HUDEP-2 (cell line): ENCODE measurements at regions not wholly inside any gene's neighbourhood (a gene's known extent, or its start where the extent isn't known, plus 50 kb on each side); places are given as distances from the start of the nearest gene placed in this dataset.
A peak's percentile ranks its signal among the peaks of the same experiment; 100 is the strongest.
"Not testable (repeated sequence)": the region's sequence is repeated elsewhere in the genome, so short reads cannot be mapped to it uniquely, and the experiment has no call there.

Source experiments
- DNase-seq, 76 experiments: peaks; one replicate each; lab custom pipeline; 2025; ENCODE audit not compliant: unreplicated experiment in 76 of 76; lab: John Stamatoyannopoulos, UW

DNA sequence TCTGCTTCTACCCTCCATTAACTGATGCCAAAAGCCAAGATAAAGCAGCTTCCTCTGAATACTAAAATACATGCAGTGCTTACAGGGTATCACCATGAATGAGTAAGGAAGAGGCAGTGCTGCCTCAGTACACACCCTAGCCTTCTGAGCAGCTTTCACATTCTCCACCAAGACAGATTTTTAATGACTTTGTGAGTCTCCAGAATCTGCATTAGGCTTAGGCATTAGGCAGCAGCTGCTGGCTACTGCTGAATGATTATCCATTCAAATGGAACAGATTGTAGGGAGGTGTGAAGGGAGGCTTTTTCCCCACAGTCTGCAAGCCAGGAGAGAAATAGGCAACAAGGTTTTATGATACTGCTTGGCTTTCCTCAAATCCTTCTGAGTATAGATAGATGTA lies 1226.7 kb upstream of the LRRN3 start:
- no peak for DNase-seq

DNA sequence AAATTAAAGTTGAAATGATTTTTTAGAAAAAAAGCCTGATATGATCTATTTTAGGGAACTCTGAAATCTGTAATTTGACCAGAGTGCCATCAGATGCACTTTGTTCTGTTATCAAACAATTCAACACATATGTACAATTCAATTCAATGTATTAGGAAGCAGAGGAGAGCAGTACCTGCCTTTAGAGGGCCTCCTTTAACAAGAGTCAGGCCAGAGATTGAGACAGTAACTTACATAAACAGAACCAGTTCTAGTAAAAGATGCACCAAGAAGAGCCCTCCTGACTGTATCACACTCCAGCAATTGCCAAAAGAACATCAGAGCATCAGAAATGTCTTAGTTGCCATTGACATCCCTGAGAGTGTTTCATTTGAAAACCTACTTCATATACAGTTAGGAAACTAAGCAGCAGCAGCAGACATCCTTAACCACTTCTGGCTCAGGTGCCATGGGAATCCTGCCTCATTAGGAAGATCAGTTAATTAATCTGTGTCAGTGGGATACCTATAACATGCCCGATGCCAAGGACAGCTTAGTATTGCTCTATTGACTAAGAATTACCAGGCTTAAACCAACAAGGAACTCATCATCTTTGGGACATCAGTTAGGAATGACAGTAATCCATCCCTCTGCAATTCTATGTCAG lies 1222.6 kb upstream of the LRRN3 start:
- DNase-seq, result no peak

DNA sequence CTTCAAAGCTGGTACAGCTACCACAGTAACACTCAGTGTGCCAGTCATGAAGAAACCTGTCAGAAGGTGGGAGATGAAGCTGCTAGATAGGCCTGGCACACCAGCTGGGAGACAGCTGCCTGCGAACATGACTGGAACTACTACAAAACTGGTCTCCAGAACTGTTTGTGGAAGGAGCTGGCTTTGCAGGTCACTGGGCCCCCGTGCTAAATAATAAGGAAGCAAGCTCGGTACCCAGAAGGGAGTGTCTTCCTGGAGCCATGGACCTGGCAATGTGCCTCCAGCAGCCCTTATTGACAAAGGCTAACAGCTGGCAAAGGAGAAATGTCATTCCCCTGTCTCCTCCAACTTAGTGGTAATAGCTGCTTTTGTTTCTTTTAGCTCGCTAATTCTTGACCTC lies 1217.6 kb upstream of the LRRN3 start:
- no peak for DNase-seq

DNA sequence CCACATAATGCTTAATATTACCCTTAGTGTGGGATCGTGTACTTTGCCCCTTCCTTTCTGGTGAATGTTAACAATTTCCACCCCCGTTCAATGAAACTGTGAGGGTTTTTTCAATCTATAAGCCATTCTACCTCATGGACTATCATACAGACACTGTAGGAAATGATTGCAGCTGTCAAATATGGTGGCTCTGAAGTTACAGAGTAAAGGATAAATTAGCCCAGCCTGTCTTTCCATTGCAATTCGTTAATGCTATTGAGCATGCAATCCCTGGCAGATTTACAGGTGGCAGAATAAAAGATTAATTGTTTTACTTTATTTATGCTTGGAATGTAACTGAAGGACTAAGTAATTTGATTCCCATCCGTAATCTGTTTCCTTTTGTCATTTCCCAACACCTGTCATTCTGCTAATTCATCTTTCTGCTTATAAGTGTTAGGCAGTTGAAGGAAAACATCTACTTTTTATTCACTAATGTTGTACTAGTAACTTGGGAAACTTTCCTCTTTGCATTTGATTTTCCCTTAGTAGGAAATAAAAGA lies 1211.6 kb upstream of the LRRN3 start:
- DNase-seq, result no peak

DNA sequence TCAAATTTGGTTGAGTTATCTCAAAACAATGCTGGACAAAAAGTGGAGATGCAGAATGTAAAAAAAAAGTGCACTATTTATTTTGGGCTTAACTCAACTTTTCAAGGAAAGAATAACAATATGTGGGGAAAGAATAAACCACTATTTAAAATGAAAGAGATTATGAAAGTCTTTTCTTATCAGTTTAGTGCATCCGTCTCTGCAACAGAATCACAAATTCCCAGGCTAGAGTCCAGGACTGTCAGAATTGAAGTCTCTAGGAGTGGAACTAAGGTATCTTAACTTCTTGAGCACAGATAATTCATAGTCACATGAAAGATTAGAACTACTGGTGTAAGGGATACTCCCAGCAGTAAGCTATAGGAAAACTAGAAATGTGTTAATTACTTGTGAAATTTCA lies 1200.3 kb upstream of the LRRN3 start:
- DNase-seq, result peak in 5 of 76 experiments; percentile 5 to 23 (median 16)

DNA sequence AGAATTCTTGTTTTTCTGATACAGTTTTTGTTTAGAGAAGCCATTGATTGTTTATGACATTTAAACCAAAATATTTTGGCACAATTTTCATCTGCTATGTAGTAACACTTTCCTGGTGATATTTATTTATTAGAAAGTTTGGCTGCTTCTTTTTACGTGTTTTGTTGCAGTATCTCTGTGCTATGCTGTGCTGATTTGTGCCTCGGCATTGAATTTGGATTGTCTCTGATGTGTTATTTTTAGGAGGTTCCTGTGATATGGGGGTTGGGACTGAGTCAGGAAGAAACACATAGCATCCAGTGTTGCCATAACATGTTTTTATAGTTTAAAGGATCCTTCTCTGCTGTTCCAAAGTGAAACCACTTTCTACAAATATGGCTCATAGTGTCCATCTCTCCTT lies 1197.7 kb upstream of the LRRN3 start:
- no peak for DNase-seq

DNA sequence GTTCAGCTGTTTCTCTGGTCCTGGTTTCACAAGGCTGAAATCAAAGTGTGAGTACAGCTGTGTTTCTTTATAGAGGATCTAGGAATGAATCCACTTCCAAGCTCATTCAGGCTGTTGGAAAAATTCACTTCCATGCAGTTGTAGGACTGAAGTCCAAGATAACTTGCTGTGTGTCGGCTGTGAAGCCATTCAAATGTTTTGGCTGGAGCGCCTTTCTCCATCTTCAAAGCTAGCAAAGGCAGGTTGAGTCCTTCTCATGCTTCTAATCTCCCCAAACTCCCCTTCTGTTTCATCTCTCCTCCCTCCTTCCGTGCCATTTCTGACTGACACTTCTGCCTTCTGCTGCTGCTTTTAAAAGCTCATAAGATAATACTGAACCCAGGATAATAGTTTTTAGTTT lies 1195.4 kb upstream of the LRRN3 start:
- no peak for DNase-seq

DNA sequence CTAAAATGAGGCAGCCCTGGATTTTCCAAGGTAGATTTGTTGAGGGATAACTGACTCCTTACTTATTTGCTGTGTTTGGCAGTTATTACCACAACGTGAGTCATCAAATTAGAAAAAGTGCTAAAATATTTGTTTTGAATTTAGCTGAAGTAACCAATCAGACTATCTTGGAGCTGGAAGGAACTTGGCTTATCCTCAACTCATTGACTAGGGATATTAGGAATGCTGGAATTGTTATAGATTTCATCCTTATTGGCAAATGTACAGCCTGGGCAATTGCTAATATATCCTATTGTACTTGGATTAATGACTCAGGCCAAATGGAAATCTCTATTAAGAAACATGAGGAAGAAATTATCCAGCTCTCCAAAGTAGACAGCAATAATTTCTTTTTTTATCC lies 1189.0 kb upstream of the LRRN3 start:
- no peak for DNase-seq

DNA sequence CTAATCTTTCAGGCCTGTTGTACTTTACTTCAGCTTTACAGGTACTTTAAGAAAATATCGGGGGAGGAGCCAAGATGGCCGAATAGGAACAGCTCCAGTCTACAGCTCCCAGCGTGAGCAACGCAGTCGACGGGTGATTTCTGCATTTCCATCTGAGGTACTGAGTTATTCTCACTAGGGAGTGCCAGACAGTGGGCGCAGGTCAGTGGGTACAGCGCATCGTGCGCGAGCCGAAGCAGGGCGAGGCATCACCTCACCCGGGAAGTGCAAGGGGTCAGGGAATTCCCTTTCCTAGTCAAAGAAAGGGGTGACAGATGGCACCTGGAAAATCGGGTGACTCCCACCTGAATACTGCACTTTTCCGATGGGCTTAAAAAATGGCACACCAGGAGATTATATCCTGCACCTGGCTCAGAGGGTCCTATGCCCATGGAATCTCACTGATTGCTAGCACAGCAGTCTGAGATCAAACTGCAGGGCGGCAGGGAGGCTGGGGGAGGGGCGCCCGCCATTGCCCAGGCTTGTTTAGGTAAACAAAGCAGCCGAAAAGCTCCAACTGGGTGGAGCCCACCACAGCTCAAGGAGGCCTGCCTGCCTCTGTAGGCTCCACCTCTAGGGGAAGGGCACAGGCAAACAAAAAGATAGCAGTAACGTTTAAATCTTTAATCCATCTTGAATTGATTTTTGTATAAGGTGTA lies 1185.4 kb upstream of the LRRN3 start:
- not testable (repeated sequence) for DNase-seq

DNA sequence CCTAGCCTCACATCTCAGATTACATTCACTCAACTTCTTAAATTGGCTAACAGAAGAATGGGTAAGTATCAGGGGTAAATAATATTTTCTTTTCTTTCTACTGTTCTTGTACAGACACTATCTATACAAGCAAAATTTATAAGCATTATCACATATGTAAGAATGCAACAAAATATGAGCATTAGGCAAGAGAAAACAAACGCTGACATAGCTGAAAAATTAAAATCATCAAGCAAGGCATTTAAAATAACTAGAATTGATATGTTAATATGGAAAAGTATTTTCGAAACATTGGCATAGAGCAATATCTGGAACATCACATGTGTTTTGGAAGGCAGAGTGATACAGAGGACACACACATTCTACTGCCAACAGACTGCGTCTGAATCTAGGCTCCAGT lies 1175.3 kb upstream of the LRRN3 start:
- no peak for DNase-seq

DNA sequence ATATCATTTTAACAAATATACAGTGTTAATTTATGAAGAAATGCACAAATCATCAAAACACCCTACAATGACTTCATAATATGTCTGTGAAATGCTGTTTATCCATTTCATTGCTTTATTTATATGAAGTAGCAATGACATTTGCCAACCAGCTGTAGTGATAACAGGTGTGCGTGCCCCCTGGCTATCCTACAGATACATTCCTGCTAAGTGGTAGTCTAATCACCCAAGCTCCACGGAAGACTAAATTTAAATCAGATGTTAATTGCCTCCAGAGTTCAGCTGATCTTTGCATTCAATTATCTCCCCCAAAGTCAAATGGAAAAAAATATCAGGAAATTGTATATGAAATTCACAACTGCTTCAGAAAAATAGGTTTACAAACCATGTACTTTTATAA lies 1164.2 kb upstream of the LRRN3 start:
- DNase-seq, result no peak

DNA sequence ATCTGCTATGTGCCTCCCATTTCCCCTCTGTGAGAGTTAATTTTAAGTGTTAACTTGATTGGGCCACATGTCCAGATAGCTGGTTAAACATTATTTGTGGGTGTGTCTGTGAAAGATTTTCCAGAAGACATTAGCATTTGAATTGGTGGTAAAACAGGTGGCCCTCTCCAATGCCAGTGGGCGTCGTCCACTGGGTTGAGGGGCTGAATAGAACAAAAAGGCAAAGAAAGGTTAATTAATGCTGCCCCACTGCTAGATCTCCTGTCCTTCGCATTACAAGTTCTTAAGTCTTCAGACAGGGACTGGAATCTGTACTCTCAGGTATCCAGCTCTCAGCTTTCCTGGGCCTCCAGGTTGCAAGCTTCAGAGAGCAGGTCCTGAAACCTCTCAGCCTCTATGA lies 1160.9 kb upstream of the LRRN3 start:
- no peak for DNase-seq

DNA sequence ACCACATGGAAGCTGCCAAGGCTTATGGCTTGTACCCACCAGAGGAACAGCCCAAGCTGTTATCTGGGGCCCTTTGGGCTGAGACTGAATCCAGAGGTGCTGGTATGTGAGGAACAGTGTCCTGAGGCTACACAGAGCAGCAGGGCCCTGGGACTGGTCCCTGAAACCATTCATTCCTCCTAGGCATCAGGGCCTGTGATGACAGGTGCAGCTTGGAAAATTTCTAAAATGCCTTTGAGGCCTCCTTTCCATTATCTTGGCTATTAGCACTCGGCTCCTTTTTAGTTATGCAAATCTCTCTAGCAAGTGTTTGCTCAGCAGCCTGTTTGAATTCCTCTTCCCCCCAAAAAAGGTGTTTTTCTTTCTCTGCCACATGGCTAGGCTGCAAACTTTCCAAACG lies 1151.7 kb upstream of the LRRN3 start:
- no peak for DNase-seq

DNA sequence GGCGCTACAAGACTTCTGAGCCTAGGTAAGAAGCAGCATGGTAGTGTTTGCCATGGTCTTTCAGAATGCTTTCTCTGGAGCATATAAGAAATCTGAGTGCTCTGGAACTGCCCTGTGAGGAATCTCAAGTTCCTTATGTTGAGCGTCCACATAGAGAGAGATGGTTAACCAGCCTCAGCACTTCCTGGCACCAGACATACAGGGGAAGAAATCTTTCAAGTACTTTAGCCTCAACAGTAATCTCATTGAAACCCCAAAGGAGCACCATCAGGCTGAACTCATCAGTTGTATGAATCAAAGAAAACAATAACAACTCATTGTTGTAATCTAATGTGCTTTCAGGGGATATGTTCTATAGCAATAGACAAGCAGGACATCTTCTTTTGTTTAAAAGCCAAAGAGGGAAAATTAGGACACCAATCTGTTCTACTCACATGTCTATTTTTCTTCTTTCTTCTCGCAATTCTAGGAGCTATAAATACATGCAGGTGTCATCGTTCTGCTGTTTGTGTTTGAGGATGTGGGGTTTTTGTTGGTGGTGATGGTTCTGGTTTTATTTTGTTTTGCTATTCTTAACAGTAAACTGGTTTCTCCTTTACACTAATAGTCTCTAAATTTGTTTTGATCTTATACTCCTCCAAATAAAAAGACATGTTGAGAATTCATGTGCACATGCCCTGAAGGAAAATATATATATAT lies 1145.0 kb upstream of the LRRN3 start:
- DNase-seq, result no peak

DNA sequence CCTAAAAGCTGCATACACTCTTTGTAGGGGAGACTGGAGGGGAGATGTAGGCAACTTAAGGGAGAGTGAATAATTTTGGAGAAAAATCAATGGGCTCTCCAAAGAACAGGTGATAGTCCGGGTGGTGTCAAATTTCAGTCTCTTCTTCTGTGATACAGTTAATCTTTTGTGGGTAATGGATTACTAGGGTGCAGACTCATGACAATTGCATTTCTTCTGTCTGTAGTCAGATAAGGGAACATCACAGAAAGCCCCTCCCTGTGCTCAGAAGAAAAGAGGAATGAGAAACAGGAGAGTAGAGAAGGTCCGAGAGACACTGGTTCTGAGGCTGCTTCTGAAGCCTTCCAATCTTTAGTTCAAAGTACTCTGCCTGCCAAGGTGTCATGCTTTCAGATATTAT lies 1140.7 kb upstream of the LRRN3 start:
- no peak for DNase-seq

DNA sequence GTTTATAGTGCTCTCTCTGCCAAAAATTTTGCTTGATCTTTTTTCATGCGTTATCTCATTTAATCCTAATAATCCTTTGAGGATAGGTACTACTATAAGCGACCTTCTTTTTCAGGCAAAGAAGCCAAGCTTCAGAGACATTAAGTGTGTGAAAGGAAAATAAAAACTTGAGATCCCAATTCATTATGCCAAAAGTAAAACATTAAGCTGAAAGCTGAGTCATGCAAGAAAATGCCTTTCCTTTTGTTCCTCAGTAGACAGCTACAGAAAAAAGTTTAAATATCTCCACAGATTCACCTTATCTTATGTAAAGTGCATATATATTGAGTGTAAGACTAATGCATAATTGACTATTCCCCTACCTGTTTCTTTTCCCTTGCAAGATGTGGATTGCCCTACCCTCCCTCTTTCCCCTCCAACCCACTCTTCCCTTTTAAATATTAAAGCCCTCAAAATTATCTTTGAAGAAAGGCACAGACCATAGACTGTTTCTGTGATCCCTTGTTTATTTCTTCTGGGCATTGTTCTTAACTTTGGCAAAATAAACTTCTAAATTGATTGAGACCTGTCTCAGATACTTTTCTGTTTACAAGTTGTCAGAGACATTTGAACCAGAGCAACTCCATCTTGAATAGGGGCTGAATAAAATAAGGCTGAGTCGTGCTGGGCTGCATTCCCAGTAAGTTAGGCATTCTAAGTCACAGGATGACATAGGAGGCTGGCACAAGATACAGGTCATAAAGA lies 1139.9 kb upstream of the LRRN3 start:
- DNase-seq, result no peak

DNA sequence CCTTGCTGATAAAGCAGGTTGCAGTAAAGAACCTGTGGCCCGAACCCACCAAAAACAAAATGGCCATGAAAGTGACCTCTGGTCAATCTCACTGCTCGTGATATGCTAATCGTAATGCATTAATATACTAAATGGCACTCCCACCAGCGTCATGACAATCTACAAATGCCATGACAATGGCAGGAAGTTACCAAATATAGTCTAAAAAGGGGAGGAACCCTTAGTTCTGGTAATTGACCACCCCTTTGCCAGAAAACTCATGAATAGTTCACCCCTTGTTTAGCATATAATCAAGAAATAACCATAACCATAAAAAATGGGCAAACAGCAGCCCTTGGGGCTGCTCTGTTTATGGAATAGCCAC lies 1139.4 kb upstream of the LRRN3 start:
- DNase-seq, result no peak

DNA sequence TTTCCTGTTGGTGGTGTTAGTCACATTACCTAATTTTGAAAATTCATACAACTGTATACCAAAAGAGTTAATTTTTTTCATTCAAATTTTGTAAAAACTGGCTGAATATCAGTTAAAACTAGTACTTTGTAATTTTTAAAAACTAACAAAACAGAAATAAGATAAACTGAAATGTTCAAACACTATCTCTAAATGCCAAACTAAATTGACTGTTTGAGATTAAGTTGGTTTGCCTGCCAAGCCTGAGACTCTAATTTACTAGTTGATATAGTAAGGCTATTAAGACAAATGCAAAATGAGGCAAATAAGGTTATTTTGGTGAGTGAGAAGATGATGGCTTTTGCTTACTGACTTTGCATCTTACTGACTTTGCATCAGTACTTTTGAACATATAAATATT lies 1134.9 kb upstream of the LRRN3 start:
- no peak for DNase-seq

DNA sequence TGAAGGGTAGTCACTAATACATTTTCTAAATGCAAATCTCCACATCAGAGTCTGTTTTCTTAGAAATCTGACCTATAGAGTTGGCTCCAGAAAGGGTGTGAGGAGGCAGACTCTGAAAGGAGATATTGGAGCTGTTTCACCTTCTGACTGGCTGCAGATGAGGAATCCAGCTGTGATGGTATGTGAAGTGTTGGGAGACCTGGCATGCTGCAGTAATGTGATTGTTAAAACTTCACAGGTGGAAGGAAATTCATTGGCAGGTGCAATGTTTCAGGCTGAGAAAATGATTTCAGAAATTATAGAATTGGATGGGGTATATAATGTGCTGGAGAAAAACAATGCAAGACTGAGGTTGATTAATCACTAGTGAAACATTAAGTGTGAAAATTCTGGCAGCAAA lies 1134.0 kb upstream of the LRRN3 start:
- DNase-seq, result no peak

DNA sequence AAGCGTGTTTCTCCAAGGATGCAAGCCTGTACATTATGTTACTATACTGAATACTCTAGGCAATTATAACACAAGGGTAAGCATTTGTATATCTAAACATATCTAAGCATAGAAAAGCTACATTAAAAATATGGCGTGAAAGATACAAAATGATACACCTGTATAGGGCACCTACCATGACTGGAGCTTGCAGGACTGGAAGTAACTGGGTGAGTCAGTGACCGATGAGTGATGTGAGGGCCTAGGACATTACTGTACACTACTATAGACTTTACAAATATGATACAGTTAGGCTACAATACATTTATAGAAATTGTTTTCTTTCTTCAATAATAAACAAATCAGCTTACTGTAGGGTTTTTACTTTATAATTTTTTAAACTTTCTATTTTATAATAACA lies 1127.2 kb upstream of the LRRN3 start:
- DNase-seq, result no peak

DNA sequence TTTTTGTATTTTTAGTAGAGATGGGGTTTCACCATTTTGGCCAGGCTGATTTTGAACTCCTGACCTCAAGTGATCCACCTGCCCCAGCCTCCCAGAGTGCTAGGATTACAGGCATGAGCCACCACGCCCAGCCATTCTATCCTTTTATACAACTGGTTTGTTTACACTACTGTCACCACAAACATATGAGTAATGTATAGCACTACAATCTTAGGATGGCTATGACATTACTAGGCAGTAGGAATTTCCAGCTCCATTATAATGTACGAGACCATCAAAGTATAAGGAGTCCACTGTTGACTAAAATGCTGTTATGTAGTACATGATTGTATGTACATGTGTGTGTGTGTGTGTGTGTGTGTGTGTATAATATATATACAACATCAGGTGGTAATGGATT lies 1126.1 kb upstream of the LRRN3 start:
- no peak for DNase-seq
